ENCODE measurements at regions not wholly inside any gene's neighbourhood (a gene's known extent, or its start where the extent isn't known, plus 50 kb on each side); places are given as distances from the start of the nearest gene placed in this dataset.

GRCh38 chr4:100082852-100083251 is 107.4 kb downstream of the DDIT4L start:
- DNase-seq = no peak

GRCh38 chr4:100081491-100081890 is 108.8 kb downstream of the DDIT4L start:
- DNase-seq = no peak

- DNase-seq = no peak
These were observed 111.0 kb downstream of the DDIT4L start for GRCh38 chr4:100079264-100079663.

GRCh38 chr4:100076753-100077152 is 113.5 kb downstream of the DDIT4L start:
- DNase-seq = no peak

- DNase-seq = no peak
These were observed 114.6 kb downstream of the DDIT4L start for GRCh38 chr4:100075486-100076270.

GRCh38 chr4:100075056-100075455 is 115.2 kb downstream of the DDIT4L start:
- no peak for DNase-seq

- DNase-seq = no peak
These were observed 118.8 kb downstream of the DDIT4L start for GRCh38 chr4:100071506-100071905.

GRCh38 chr4:100070868-100071267 is 119.4 kb downstream of the DDIT4L start:
- no peak for DNase-seq

GRCh38 chr4:100069207-100069606 is 119.1 kb upstream of the H2AZ1 start:
- DNase-seq = no peak

GRCh38 chr4:100067255-100067654 is 117.2 kb upstream of the H2AZ1 start:
- DNase-seq = no peak

GRCh38 chr4:100063355-100063754 is 113.3 kb upstream of the H2AZ1 start:
- no peak for DNase-seq

- DNase-seq = no peak
These were observed 112.8 kb upstream of the H2AZ1 start for GRCh38 chr4:100062921-100063320.

- DNase-seq = no peak
These were observed 111.8 kb upstream of the H2AZ1 start for GRCh38 chr4:100061835-100062234.

GRCh38 chr4:100060765-100061416 is 110.8 kb upstream of the H2AZ1 start:
- DNase-seq = no peak

- DNase-seq = no peak
These were observed 109.4 kb upstream of the H2AZ1 start for GRCh38 chr4:100059467-100059866.

- no peak for DNase-seq
These were observed 106.6 kb upstream of the H2AZ1 start for GRCh38 chr4:100056701-100057100.

- DNase-seq = no peak
These were observed 104.0 kb upstream of the H2AZ1 start for GRCh38 chr4:100054071-100054470.

- no peak for DNase-seq
These were observed 99.8 kb upstream of the H2AZ1 start for GRCh38 chr4:100049872-100050271.

GRCh38 chr4:100042711-100043110 is 92.6 kb upstream of the H2AZ1 start:
- DNase-seq = no peak

GRCh38 chr4:100042235-100042634 is 92.2 kb upstream of the H2AZ1 start:
- DNase-seq = no peak

- no peak for DNase-seq
These were observed 91.6 kb upstream of the H2AZ1 start for GRCh38 chr4:100041646-100042045.

GRCh38 chr4:100034023-100034664 is 84.1 kb upstream of the H2AZ1 start:
- DNase-seq = no peak

GRCh38 chr4:100026066-100026465 is 76.0 kb upstream of the H2AZ1 start:
- DNase-seq = no peak

GRCh38 chr4:100023800-100024199 is 73.7 kb upstream of the H2AZ1 start:
- DNase-seq = no peak

Data from NCI-H524 (cell line).